B cell (primary cell): ENCODE measurements at regions not wholly inside any gene's neighbourhood (a gene's known extent, or its start where the extent isn't known, plus 50 kb on each side); places are given as distances from the start of the nearest gene placed in this dataset.

Source experiments
- ATAC-seq: fragments of 200-7000 bp; cut with Tn5 transposase; one replicate; pipeline ENCODE4 v1.10.0; 2021; ENCODE audit warnings: low read depth, mild to moderate bottlenecking, moderate number of reproducible peaks, moderate library complexity
- CTCF ChIA-PET: fragments of 350-600 bp; sonication (Branson Sonifier 250); formaldehyde crosslinking; loops from one replicate; lab custom pipeline; 2021; ENCODE audit warnings: antibody characterized with exemption, inconsistent platforms; lab: Charles Lee
- POLR2A ChIA-PET: fragments of 350-600 bp; sonication (Branson Sonifier 250); formaldehyde crosslinking; loops from one replicate; lab custom pipeline; 2021; ENCODE audit warnings: antibody characterized with exemption; lab: Charles Lee
- DNase-seq: peaks from one replicate; pipeline ENCODE4 v3.0.0; 2013
- H2AFZ ChIP-seq: 2 replicates; pipeline ENCODE4 v1.6.1; 2012; ENCODE audit warnings: mild to moderate bottlenecking, low read depth, low read length; ENCODE audit not compliant: insufficient read depth, poor library complexity, severe bottlenecking
- H3K27ac ChIP-seq, 2 donors: 1 replicate in 1 of 2; 2 replicates in 1 of 2; pipeline ENCODE4 v1.5.1; 2012 to 2013; ENCODE audit warnings: low read length in 2 of 2, mild to moderate bottlenecking in 2 of 2, moderate library complexity in 1 of 2
- H3K27me3 ChIP-seq, 4 experiments: fragments of 200-600 bp in 1 of 4; sonication (generic) in 1 of 4; replicated peaks in 1 of 4; 1 replicate in 2 of 4; 2 replicates in 2 of 4; pipeline versions ENCODE4 v1.6.1 to v1.7.0; 2013 to 2016; ENCODE audit warnings: low read length in 3 of 4, mild to moderate bottlenecking in 2 of 4, mixed read lengths in 1 of 4, moderate library complexity in 1 of 4; ENCODE audit not compliant: insufficient read depth in 4 of 4, control insufficient read depth in 3 of 4; ENCODE audit errors: control extremely low read depth in 1 of 4
- H3K36me3 ChIP-seq, 2 experiments: replicated peaks in 1 of 2; 1 replicate in 1 of 2; 2 replicates in 1 of 2; pipeline versions ENCODE4 v1.6.1 to v1.7.1; 2013; ENCODE audit warnings: low read length in 1 of 2; ENCODE audit not compliant: insufficient read depth in 2 of 2, control insufficient read depth in 1 of 2; ENCODE audit errors: control extremely low read depth in 1 of 2, extremely low read depth in 1 of 2
- H3K4me1 ChIP-seq, 2 donors: fragments of 200-600 bp in 1 of 2; sonication (generic) in 1 of 2; 1 replicate in 1 of 2; 2 replicates in 1 of 2; pipeline versions ENCODE4 v1.5.1 to v1.6.1; 2013 to 2017; ENCODE audit warnings: low read length in 2 of 2; ENCODE audit not compliant: control insufficient read depth in 2 of 2, insufficient read depth in 2 of 2
- H3K4me2 ChIP-seq: replicated peaks from 2 replicates; pipeline ENCODE3; 2012; ENCODE audit warnings: mild to moderate bottlenecking, low read depth, low read length; ENCODE audit not compliant: poor library complexity, severe bottlenecking
- H3K4me3 ChIP-seq, 5 experiments: fragments of 200-600 bp in 1 of 5; sonication (generic) in 1 of 5; 1 replicate in 3 of 5; 2 replicates in 2 of 5; pipeline versions ENCODE4 v1.5.1 to v1.7.0; 2011 to 2016; ENCODE audit warnings: low read length in 4 of 5, mild to moderate bottlenecking in 4 of 5, low read depth in 2 of 5, control low read depth in 1 of 5, moderate library complexity in 1 of 5; ENCODE audit not compliant: insufficient read depth in 1 of 5; ENCODE audit errors: control extremely low read depth in 1 of 5, extremely low read depth in 1 of 5
- H3K79me2 ChIP-seq: fragments of 200-600 bp; sonication (generic); one replicate; pipeline ENCODE4 v1.6.0; 2016; ENCODE audit warnings: low read length; ENCODE audit not compliant: control insufficient read depth, insufficient read depth
- H3K9ac ChIP-seq: fragments of 200-600 bp; sonication (generic); 2 replicates; pipeline ENCODE4 v1.6.1; 2017; ENCODE audit warnings: mild to moderate bottlenecking, low read length, moderate library complexity
- H3K9me3 ChIP-seq, 3 donors: one replicate each; pipeline versions ENCODE4 v1.6.1 to v1.7.1; 2013; ENCODE audit warnings: low read length in 2 of 3; ENCODE audit not compliant: control insufficient read depth in 2 of 3, insufficient read depth in 1 of 3; ENCODE audit errors: control extremely low read depth in 1 of 3
- H4K20me1 ChIP-seq: 2 replicates; pipeline ENCODE4 v1.6.0; 2012; ENCODE audit warnings: mild to moderate bottlenecking, low read length; ENCODE audit not compliant: insufficient read depth, control insufficient read depth, poor library complexity, severe bottlenecking
- H3K27ac Mint-ChIP-seq: one replicate; pipeline ENCODE4 v1.8.0; 2021; ENCODE audit warnings: mixed read lengths
- H3K27me3 Mint-ChIP-seq: one replicate; pipeline ENCODE4 v1.8.0; 2021; ENCODE audit warnings: mixed read lengths
- H3K4me1 Mint-ChIP-seq: one replicate; pipeline ENCODE4 v1.8.0; 2021; ENCODE audit warnings: mixed read lengths
- H3K4me3 Mint-ChIP-seq: one replicate; pipeline ENCODE4 v1.8.0; 2021; ENCODE audit warnings: mixed read lengths
- H3K9me3 Mint-ChIP-seq: one replicate; pipeline ENCODE4 v1.8.0; 2022; ENCODE audit warnings: mixed read lengths; ENCODE audit not compliant: insufficient read depth
- CTCF ChIP-seq: fragments of 200-600 bp; IDR thresholded peaks from one replicate; pipeline ENCODE4 v1.8.0; 2022; ENCODE audit warnings: antibody characterized with exemption, mild to moderate bottlenecking
- EZH2 ChIP-seq: IDR thresholded peaks from 2 replicates; pipeline ENCODE4 v1.6.1; 2012; ENCODE audit warnings: borderline replicate concordance, low read depth, mild to moderate bottlenecking, moderate library complexity, low read length; ENCODE audit not compliant: insufficient read depth, poor library complexity, severe bottlenecking
- WGBS: methylation state at CpG from one replicate; pipeline ENCODE4 v1.1.5; 2013; ENCODE audit warnings: missing lambda C conversion rate; ENCODE audit not compliant: insufficient coverage; 5-methylcytosine and 5-hydroxymethylcytosine counted together
- intact Hi-C: fragments of 100-400 bp; cut with micrococcal nuclease; formaldehyde crosslinking; loops from one replicate; pipeline ENCODE4 v1.10.0; 2022

DNA sequence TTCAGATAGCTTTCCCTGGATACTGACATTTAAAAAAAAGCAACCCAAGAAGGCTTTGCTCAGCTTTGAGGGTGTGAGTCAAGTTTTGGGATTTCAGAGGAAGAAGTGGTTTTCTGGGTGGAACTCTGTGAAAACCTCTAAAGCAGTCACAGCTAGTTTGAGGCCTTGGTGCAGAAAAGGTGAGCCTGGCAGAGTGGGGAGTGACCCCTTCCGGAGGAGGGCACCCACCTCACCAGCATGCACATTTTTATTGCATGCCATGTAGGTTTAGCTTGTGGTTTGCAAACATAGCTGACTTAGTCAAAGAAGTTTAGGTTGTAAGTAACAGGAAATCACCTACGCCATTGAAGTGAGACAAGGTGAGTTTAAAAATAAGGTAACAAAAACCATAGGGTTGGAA, 146.8 kb upstream of the PMEPA1 start:
- Histone ChIP-seq H3K9me3 (no peaks in the 10 kb centered on the region), H3K79me2 (no peaks in the 10 kb centered on the region), H3K36me3 (no peaks in the 10 kb centered on the region), H3K27me3 (peaks cover 0 to 6% (median 1%) of the 10 kb centered on the region in 4 experiments), H3K4me2 (no peak overlapping the region), H3K4me3 (no peak overlapping the region), H2AFZ (no peak overlapping the region), H3K9ac (no peak overlapping the region), H4K20me1 (no peaks in the 10 kb centered on the region), H3K4me1 (no peaks in the 10 kb centered on the region), H3K27ac (no peak overlapping the region)
- ATAC-seq: no peak
- WGBS: no CpG with 5 or more reads among the region's 2 CpGs
- CTCF ChIA-PET: interaction anchor here (1.2 kb wide), 1 partner anchor 203 kb away, joined by 4 read pairs; no protein-coding TSS in a partner anchor
- no peak for DNase-seq
- Mint-ChIP-seq H3K4me3 (no peak overlapping the region), H3K9me3 (no peaks in the 10 kb centered on the region), H3K4me1 (no peaks in the 10 kb centered on the region), H3K27ac (no peak overlapping the region), H3K27me3 (peaks cover 25% of the 10 kb centered on the region)
- intact Hi-C loops: no loop called here
- TF ChIP-seq EZH2 (no peak), CTCF (no peak)
- POLR2A ChIA-PET: no interaction called here

DNA sequence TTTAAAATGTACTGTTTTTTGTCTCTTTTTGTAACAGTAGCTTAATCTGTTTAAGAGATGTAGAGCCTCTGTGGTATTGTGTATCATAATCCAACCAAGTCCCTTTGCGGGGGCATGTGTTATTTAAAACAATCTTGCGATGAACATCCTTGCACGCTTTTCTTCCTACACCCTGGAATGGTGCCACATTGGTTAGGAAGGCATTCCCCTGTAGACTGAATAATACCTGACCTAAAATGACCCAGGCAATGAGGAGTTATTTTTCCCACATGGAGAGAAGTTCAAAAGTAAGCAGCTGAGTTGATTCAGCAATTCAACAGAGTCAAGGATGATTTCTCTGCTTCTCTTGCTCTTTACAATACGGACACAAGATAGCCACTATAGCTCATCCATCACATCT, 142.0 kb upstream of the PMEPA1 start:
- H3K4me3 Mint-ChIP-seq: no peak overlapping the region

More for the DNA sequence above, 142.0 kb upstream of the PMEPA1 start:
- DNase-seq (no peak), ATAC-seq (no peak)
- Histone ChIP-seq H3K36me3 (no peaks in the 10 kb centered on the region), H3K4me1 (no peaks in the 10 kb centered on the region), H3K4me3 (no peak overlapping the region), H3K79me2 (no peaks in the 10 kb centered on the region), H3K27me3 (no peaks in the 10 kb centered on the region), H3K9me3 (no peaks in the 10 kb centered on the region), H4K20me1 (no peaks in the 10 kb centered on the region), H2AFZ (no peak overlapping the region), H3K4me2 (no peak overlapping the region), H3K9ac (no peak overlapping the region), H3K27ac (no peak overlapping the region)
- 100% methylated on average over 3 of the region's 4 CpGs for whole genome bisulfite sequencing
- H3K27me3 Mint-ChIP-seq: peaks cover 28% of the 10 kb centered on the region
- TF ChIP-seq CTCF (no peak), EZH2 (no peak)
- CTCF ChIA-PET: no interaction called here
- no peaks in the 10 kb centered on the region for H3K9me3 Mint-ChIP-seq
- H3K4me1 Mint-ChIP-seq: no peaks in the 10 kb centered on the region
- no peak overlapping the region for H3K27ac Mint-ChIP-seq
- intact Hi-C loops: no loop called here
- POLR2A ChIA-PET: no interaction called here
